ENCODE measurements at regions not wholly inside any gene's neighbourhood (a gene's known extent, or its start where the extent isn't known, plus 50 kb on each side); places are given as distances from the start of the nearest gene placed in this dataset.

GRCh38 chr10:8445353-8445752 lies 390.9 kb downstream of the GATA3 start:
- no peaks in the 10 kb centered on the region for H3K36me3 ChIP-seq (ENCODE audit: low read depth)
- no peak overlapping the region for H3K27ac ChIP-seq (ENCODE audit: poor library complexity, severe bottlenecking)

GRCh38 chr10:8449909-8450308 lies 395.4 kb downstream of the GATA3 start:
- H3K4me3 ChIP-seq (ENCODE audit: severe bottlenecking), result no peak overlapping the region
- no peak for TF ChIP-seq CTCF (IDR thresholded peaks at IDR 0.05; ENCODE audit: poor library complexity, severe bottlenecking)
- no peaks in the 10 kb centered on the region for H3K9me3 ChIP-seq (ENCODE audit: severe bottlenecking)
- no peak overlapping the region for H3K27ac ChIP-seq (ENCODE audit: poor library complexity, severe bottlenecking)
- DNase-seq (ENCODE audit: low spot score) (no peak), ATAC-seq (ENCODE audit: low read depth) (no peak)
- no peaks in the 10 kb centered on the region for H3K27me3 ChIP-seq (ENCODE audit: insufficient read depth, poor library complexity, severe bottlenecking)
- no peaks in the 10 kb centered on the region for H3K4me1 ChIP-seq (ENCODE audit: insufficient read depth, poor library complexity, severe bottlenecking)
- H3K36me3 ChIP-seq (ENCODE audit: low read depth), result no peaks in the 10 kb centered on the region

More at GRCh38 chr10:8445353-8445752, 390.9 kb downstream of the GATA3 start:
- Histone ChIP-seq H3K4me1 (ENCODE audit: insufficient read depth, poor library complexity, severe bottlenecking) (no peaks in the 10 kb centered on the region), H3K4me3 (ENCODE audit: severe bottlenecking) (no peak overlapping the region), H3K27me3 (ENCODE audit: insufficient read depth, poor library complexity, severe bottlenecking) (no peaks in the 10 kb centered on the region), H3K9me3 (ENCODE audit: severe bottlenecking) (no peaks in the 10 kb centered on the region)
- ATAC-seq (ENCODE audit: low read depth), result no peak
- DNase-seq (ENCODE audit: low spot score), result no peak
- no peak for TF ChIP-seq CTCF (IDR thresholded peaks at IDR 0.05; ENCODE audit: poor library complexity, severe bottlenecking)

GRCh38 chr10:8453587-8453986 lies 399.1 kb downstream of the GATA3 start:
- no peaks in the 10 kb centered on the region for H3K27me3 ChIP-seq (ENCODE audit: insufficient read depth, poor library complexity, severe bottlenecking)
- TF ChIP-seq CTCF (IDR thresholded peaks at IDR 0.05; ENCODE audit: poor library complexity, severe bottlenecking), result no peak
- H3K4me3 ChIP-seq (ENCODE audit: severe bottlenecking), result no peak overlapping the region
- H3K9me3 ChIP-seq (ENCODE audit: severe bottlenecking), result no peaks in the 10 kb centered on the region
- ATAC-seq (ENCODE audit: low read depth) (peak; percentile 36; the same call in 2 of the 3 replicates), DNase-seq (ENCODE audit: low spot score) (no peak)
- H3K4me1 ChIP-seq (ENCODE audit: insufficient read depth, poor library complexity, severe bottlenecking), result no peaks in the 10 kb centered on the region
- no peak overlapping the region for H3K27ac ChIP-seq (ENCODE audit: poor library complexity, severe bottlenecking)
- no peaks in the 10 kb centered on the region for H3K36me3 ChIP-seq (ENCODE audit: low read depth)

- Histone ChIP-seq H3K4me1 (ENCODE audit: insufficient read depth, poor library complexity, severe bottlenecking) (no peaks in the 10 kb centered on the region), H3K9me3 (ENCODE audit: severe bottlenecking) (no peaks in the 10 kb centered on the region), H3K27me3 (ENCODE audit: insufficient read depth, poor library complexity, severe bottlenecking) (no peaks in the 10 kb centered on the region), H3K27ac (ENCODE audit: poor library complexity, severe bottlenecking) (no peak overlapping the region), H3K4me3 (ENCODE audit: severe bottlenecking) (no peak overlapping the region), H3K36me3 (ENCODE audit: low read depth) (no peaks in the 10 kb centered on the region)
- no peak for TF ChIP-seq CTCF (IDR thresholded peaks at IDR 0.05; ENCODE audit: poor library complexity, severe bottlenecking)
- ATAC-seq (ENCODE audit: low read depth) (no peak), DNase-seq (ENCODE audit: low spot score) (no peak)
Measured at GRCh38 chr10:8454357-8454756, 399.9 kb downstream of the GATA3 start.

GRCh38 chr10:8455181-8455580 lies 400.7 kb downstream of the GATA3 start:
- DNase-seq (ENCODE audit: low spot score) (no peak), ATAC-seq (ENCODE audit: low read depth) (no peak)
- Histone ChIP-seq H3K27me3 (ENCODE audit: insufficient read depth, poor library complexity, severe bottlenecking) (no peaks in the 10 kb centered on the region), H3K4me3 (ENCODE audit: severe bottlenecking) (no peak overlapping the region), H3K27ac (ENCODE audit: poor library complexity, severe bottlenecking) (no peak overlapping the region), H3K36me3 (ENCODE audit: low read depth) (no peaks in the 10 kb centered on the region), H3K4me1 (ENCODE audit: insufficient read depth, poor library complexity, severe bottlenecking) (no peaks in the 10 kb centered on the region), H3K9me3 (ENCODE audit: severe bottlenecking) (no peaks in the 10 kb centered on the region)
- no peak for TF ChIP-seq CTCF (IDR thresholded peaks at IDR 0.05; ENCODE audit: poor library complexity, severe bottlenecking)

Measured in RWPE2 (cell line).